Stimulated activated CD4-positive, alpha-beta T cell treated with anti-CD3 and anti-CD28 coated beads, Interleukin-4, amount 100 ng/mL, for 4 hours (primary cell): ENCODE measurements at regions not wholly inside any gene's neighbourhood (a gene's known extent, or its start where the extent isn't known, plus 50 kb on each side); places are given as distances from the start of the nearest gene placed in this dataset.
"Not testable (repeated sequence)": the region's sequence is repeated elsewhere in the genome, so short reads cannot be mapped to it uniquely, and the experiment has no call there.

Experiments
- DNase-seq, 2 experiments: peaks; one replicate each; pipeline ENCODE4 v3.0.0-alpha.2; 2020

- DNase-seq: no peak
These were observed 609.8 kb downstream of the LMO7 start for GRCh38 chr13:76245920-76246319.

DNA sequence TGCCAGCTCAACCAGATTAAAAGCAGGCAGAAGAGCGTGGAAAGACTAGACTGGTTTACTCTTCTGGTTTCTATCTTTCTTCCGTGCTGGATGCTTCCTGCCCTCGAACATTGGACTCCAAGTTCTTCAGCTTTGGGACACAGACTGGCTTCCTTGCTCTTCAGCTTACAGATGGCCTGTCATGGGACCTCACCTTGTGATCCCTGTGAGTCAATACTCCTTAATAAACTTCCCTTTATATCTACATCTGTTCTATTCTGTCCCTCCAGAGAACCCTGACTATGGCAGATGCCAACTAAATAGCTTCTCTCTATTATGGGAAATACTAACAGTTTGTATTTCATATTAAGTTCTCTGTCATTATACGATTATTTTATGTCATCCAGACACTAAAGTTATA, 609.1 kb downstream of the LMO7 start:
- DNase-seq: no peak

DNA sequence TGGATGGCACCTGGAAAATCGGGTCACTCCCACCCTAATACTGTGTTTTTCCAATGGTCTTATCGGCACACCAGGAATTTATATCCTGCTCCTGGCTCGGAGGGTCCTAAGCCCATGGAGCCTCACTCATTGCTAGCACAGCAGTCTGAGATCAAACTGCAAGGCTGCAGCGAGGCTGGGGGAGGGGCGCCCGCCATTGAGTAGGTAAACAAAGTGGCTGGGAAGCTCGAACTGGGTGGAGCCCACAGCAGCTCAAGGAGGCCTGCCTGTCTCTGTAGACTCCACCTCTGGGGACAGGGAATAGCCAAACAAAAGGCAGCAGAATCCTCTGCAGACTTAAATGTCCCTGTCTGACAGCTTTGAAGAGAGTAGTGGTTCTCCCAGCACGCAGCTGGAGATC, 607.0 kb downstream of the LMO7 start:
- not testable (repeated sequence) for DNase-seq

GRCh38 chr13:76239031-76239680, 603.0 kb downstream of the LMO7 start:
- DNase-seq: no peak

DNA sequence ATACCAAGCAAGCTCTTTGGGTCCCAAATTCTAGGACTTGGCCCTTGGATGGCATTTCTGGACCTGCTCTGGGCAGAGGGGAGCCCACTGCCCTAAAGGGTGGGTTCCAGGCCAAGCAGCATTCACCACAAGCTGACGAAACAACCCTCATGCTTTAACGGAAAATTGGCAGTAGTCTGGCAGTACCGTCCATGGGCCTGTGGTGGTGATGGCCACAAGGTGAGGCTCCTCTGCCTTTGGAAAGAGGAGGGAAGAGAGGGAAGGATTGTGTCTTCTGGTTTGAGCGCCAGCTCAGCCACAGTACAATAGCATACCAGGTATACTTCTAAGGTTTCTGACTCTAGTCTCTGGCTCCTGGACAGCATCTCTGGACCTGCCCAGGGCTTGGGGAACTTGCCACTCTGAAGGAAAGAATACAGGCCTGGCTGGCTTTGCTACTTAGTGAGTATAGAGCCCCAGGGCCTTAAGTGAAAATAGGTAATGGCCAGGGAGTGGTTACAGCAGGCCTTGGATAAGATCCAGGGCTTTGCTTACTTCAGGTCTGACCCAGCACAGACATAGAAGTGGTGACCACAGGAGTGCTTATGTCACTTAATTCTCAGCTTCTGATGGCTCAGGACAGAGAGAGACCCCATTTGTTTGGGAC, 595.5 kb downstream of the LMO7 start:
- DNase-seq: no peak

- no peak for DNase-seq
These were observed 593.2 kb downstream of the LMO7 start for GRCh38 chr13:76229281-76229680.

GRCh38 chr13:76226941-76227340, 590.8 kb downstream of the LMO7 start:
- no peak for DNase-seq

DNA sequence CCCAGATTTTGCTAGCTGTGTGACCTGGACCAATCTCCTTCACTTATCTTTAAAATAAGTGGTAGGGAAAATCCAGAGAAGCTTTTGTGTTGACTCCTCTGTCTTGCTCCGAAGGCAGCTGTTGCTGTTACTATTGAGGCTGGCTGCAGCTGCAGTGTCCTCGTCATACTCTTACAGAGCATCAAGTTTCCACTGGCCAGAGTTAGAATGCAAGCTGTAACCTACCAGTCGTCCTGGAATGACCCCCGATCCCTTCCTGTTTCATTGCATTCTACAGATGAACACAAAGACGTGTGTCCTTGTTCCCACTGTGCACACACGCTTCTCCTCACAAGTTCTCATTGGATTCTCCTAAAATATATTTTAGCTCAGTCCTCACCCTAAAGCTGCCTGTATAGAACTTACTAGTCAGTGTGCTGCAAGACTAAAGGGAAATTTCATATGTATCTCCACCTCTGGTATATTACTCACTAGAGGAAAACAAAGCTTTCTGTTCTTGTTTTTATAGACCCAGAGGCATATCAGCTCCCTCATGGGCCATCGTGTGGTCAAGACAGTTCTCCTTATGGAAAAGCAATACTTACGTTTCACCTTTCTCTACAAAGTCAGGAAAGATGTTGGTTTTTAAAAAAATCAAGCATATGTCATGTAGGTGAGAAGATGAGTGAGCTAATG, 589.8 kb downstream of the LMO7 start:
- no peak for DNase-seq

GRCh38 chr13:76223999-76224398, 587.9 kb downstream of the LMO7 start:
- no peak for DNase-seq

DNA sequence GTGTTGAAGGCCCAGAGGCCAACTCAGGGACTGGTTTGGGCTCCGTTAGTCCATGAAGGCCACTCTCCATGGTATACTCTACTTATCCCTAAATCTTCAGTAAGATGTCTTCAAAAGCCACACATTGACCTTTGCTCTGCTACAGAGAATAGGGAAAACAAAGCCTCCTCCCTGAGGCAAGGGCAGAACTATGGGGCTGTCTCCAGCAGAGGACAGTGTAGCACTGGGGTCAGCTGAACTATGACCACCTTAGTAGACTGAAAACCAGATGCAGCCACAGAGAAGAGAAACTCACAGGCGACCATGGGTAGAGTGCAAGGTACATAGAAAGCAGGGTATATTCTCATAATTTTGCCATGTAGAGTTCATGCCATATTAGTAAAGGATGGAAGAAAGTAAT, 587.4 kb downstream of the LMO7 start:
- DNase-seq: no peak

- no peak for DNase-seq
These were observed 586.4 kb downstream of the LMO7 start for GRCh38 chr13:76222511-76222910.

GRCh38 chr13:76216729-76217128, 580.6 kb downstream of the LMO7 start:
- DNase-seq: no peak

GRCh38 chr13:76214001-76214400, 577.9 kb downstream of the LMO7 start:
- DNase-seq: no peak

- no peak for DNase-seq
These were observed 577.3 kb downstream of the LMO7 start for GRCh38 chr13:76213423-76213904.

DNA sequence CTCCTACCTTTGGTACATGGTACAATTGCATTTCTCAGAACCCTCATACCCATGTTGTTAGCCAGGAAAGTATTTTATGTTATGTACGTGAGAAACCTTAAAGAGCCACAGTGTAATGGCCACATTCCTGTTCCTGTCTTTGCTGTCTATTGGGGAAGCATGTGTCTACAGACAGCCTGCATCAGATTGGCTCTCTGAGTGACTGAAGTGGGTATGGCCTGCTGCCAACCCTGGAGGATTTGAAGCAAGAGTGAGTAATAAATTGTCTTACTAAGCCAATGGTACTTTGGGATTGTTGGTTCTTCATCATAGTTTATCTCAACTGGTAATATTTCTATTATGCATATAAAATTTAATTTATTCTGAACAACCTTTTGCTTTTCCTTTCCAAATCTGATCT, 574.1 kb downstream of the LMO7 start:
- no peak for DNase-seq

- DNase-seq: no peak
These were observed 562.5 kb downstream of the LMO7 start for GRCh38 chr13:76198568-76199163.

DNA sequence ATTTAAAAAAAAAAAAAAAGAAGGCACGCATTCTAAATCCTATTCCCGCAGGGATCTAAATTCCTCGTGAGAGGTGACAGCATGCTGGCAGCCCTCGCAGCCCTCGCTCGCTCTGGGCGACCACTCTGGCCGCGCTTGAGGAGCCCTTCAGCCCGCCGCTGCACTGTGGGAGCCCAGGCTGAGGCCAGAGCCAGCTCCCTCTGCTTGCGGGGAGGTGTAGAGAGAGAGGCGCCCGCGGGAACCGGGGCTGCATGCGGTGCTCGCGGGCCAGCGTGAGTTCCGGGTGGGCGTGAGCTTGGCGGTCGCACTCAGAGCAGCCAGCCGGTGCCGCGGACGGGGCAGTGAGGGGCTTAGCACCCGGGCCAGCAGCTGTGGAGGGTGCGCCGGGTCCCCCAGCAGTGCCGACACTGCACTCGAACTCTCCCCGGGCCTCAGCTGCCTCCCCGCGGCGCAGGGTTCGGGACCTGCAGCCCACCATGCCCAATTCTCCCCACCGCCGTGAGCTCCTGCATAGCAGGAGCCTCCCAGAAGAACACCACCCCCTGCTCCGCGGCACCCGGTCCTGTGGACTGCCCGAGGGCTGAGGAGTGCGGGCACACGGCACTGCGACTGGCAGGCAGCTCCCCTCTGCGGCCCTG, 553.9 kb downstream of the LMO7 start:
- DNase-seq: no peak

DNA sequence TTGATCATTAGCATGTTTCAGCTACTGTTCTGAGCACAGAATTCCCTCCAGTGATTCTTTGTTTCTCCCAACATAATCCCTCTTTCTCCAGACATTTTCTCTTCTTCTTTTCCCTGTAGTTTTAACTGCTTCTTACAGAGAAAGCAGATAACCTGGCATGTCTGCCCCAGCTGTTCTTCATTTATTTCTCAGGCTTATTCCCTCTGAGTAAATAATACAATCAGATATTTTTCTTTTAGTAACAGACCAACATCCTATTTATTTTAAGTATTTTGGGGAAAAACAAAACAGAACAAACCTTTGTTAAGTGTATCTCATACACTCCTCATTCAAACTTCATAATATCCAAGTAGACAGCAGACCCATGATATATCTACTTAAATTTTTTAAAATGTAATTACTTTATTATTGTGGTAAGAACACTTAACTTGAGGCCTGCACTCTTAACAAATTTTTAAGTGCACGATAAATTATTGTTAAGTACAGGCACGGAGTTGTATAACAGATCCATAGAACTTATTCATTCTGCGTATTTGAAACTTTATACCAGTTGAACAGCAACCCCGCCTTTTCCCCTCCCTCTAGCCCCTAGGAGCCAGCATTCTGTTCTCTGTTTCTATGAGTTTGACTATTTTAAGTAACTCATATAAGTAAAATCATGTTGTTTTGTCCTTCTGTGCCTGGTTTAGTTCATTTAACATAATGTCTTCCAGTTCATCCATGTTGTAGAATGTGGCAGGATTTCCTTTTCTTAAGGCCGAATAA, 540.0 kb downstream of the LMO7 start:
- no peak for DNase-seq

DNA sequence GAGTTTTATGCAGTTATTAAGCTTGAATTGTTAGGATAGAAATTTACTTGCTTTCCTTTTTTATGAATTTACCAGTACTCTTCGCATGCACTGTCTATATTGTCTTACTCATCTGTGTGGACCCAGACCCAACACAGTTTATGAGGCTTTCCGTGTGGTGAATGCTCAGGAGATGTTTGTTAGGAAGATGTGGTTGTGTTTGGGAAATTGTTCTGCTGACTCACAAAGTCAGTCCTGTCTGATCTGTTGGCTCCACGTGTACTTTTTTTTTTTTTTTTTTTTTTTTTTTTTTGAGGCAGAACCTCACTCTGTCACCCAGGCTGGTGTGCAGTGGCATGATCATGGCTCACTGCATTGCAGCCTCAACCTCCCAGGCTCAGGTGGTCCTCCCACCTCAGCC, 532.5 kb downstream of the LMO7 start:
- no peak for DNase-seq

DNA sequence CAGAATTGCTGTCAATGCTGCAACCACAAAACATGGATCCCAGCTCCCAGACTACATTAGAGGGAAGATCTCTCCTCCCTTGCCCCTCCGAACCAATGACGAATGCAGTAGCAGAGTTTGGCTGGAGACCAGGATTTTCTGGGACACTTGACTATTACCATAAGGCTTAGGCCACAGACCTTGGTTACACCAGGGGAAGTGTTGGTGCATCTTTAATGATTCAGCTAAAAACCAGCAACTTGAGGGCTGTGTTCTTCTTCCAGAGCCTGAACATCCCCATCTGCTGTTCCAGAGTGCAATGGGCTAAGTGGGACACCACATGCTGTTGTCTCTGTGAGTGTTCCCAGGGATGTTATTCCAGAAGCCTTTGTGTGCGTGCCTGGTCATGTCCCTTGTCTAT, 528.2 kb downstream of the LMO7 start:
- DNase-seq: no peak

DNA sequence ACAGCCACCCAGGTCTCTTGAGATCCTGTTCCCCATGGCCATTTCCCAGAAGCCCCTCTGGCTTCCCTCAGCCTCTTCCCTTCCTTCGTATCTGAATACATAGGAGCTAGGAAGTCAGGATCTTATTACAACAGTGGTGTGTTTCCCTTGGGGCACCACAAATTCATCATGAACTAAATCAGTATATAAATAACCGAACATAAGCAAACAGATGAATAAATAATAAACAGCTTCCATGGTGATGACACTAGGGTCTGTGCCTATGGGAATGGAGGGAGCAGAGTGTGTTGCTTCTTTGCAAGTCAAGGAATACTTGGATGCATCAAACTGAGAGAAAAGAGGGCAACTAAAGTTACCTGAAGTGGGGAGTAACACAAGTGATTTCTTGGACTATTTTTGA, 527.6 kb downstream of the LMO7 start:
- no peak for DNase-seq
